Uterus (tissue), 2 donors: ENCODE measurements at regions not wholly inside any gene's neighbourhood (a gene's known extent, or its start where the extent isn't known, plus 50 kb on each side); places are given as distances from the start of the nearest gene placed in this dataset.

Experiments
- CTCF ChIP-seq, 4 experiments: fragments of 200-600 bp in 2 of 4; fragments of 450-650 bp in 2 of 4; sonication (generic) in 2 of 4; IDR thresholded peaks; one replicate each; pipeline ENCODE4 v1.5.1; 2016 to 2019; ENCODE audit warnings: antibody characterized with exemption in 4 of 4, mild to moderate bottlenecking in 2 of 4, moderate library complexity in 1 of 4
- POLR2A ChIP-seq, 2 donors: fragments of 450-650 bp; IDR thresholded peaks; one replicate each; pipeline ENCODE4 v1.6.1; 2016; ENCODE audit warnings: antibody characterized with exemption in 2 of 2, mild to moderate bottlenecking in 1 of 2, moderate library complexity in 1 of 2

- TF ChIP-seq CTCF (IDR thresholded peaks at IDR 0.05) (no peak), POLR2A (IDR thresholded peaks at IDR 0.05) (no peak)
These were observed 2859.0 kb upstream of the PCDH20 start for GRCh38 chr13:64274481-64275217.
